Epithelial cell of proximal tubule (primary cell): ENCODE measurements at regions not wholly inside any gene's neighbourhood (a gene's known extent, or its start where the extent isn't known, plus 50 kb on each side); places are given as distances from the start of the nearest gene placed in this dataset.

Experiments
- DNase-seq: peaks from one replicate; pipeline ENCODE4 v3.0.0-alpha.2; 2011; ENCODE audit warnings: low read depth
- H3K4me3 ChIP-seq: 2 replicates; pipeline ENCODE4 v1.5.1; 2011; ENCODE audit warnings: low read depth, mild to moderate bottlenecking, low read length
- CTCF ChIP-seq: conservative IDR thresholded peaks from 2 replicates; pipeline ENCODE4 v1.5.1; 2012; ENCODE audit warnings: low read depth, mild to moderate bottlenecking, low read length

- H3K4me3 ChIP-seq, result no peak overlapping the region
- no peak for DNase-seq
- peak; percentile 26 for TF ChIP-seq CTCF
Measured at GRCh38 chr12:38384816-38385378, 68.3 kb downstream of the ALG10B start.

- DNase-seq, result no peak
- no peak overlapping the region for H3K4me3 ChIP-seq
- TF ChIP-seq CTCF, result no peak
Measured at GRCh38 chr12:38385486-38385885, 68.9 kb downstream of the ALG10B start.

- no peak for DNase-seq
- no peak for TF ChIP-seq CTCF
- H3K4me3 ChIP-seq, result no peak overlapping the region
Measured at GRCh38 chr12:38386205-38386985, 69.8 kb downstream of the ALG10B start.

GRCh38 chr12:38389614-38390013, 73.0 kb downstream of the ALG10B start:
- DNase-seq, result no peak

GRCh38 chr12:38391007-38391406, 74.4 kb downstream of the ALG10B start:
- no peak for TF ChIP-seq CTCF
- H3K4me3 ChIP-seq, result no peak overlapping the region
- no peak for DNase-seq

More at GRCh38 chr12:38389614-38390013, 73.0 kb downstream of the ALG10B start:
- no peak overlapping the region for H3K4me3 ChIP-seq
- no peak for TF ChIP-seq CTCF

- peak; percentile 23 for DNase-seq
- no peak for TF ChIP-seq CTCF
- no peak overlapping the region for H3K4me3 ChIP-seq
Measured at GRCh38 chr12:38392554-38393144, 76.1 kb downstream of the ALG10B start.
